ENCODE measurements at regions not wholly inside any gene's neighbourhood (a gene's known extent, or its start where the extent isn't known, plus 50 kb on each side); places are given as distances from the start of the nearest gene placed in this dataset.

- Mint-ChIP-seq H3K4me1 (no peaks in the 10 kb centered on the region), H3K27me3 (no peaks in the 10 kb centered on the region), H3K27ac (no peak overlapping the region), H3K9me3 (no peaks in the 10 kb centered on the region), H3K4me3 (no peak overlapping the region), H3K36me3 (no peaks in the 10 kb centered on the region)
- DNase-seq, result peak; percentile 57
Measured at GRCh38 chr5:42889311-42889933, 77.7 kb upstream of the SELENOP start.

- Mint-ChIP-seq H3K4me3 (no peak overlapping the region), H3K36me3 (no peaks in the 10 kb centered on the region), H3K27ac (no peak overlapping the region), H3K4me1 (no peaks in the 10 kb centered on the region), H3K9me3 (no peaks in the 10 kb centered on the region), H3K27me3 (no peaks in the 10 kb centered on the region)
- no peak for DNase-seq
Measured at GRCh38 chr5:42888771-42889170, 77.1 kb upstream of the SELENOP start.

GRCh38 chr5:42887575-42887974 is 75.9 kb upstream of the SELENOP start:
- no peaks in the 10 kb centered on the region for H3K27me3 Mint-ChIP-seq
- no peaks in the 10 kb centered on the region for H3K4me1 Mint-ChIP-seq
- H3K4me3 Mint-ChIP-seq, result no peak overlapping the region
- H3K27ac Mint-ChIP-seq, result no peak overlapping the region
- no peak for DNase-seq
- no peaks in the 10 kb centered on the region for H3K36me3 Mint-ChIP-seq
- H3K9me3 Mint-ChIP-seq, result no peaks in the 10 kb centered on the region

GRCh38 chr5:42887097-42887496 is 75.4 kb upstream of the SELENOP start:
- H3K9me3 Mint-ChIP-seq, result no peaks in the 10 kb centered on the region
- no peaks in the 10 kb centered on the region for H3K27me3 Mint-ChIP-seq
- H3K4me3 Mint-ChIP-seq, result no peak overlapping the region
- no peak overlapping the region for H3K27ac Mint-ChIP-seq
- H3K36me3 Mint-ChIP-seq, result no peaks in the 10 kb centered on the region
- no peak for DNase-seq
- no peaks in the 10 kb centered on the region for H3K4me1 Mint-ChIP-seq

GRCh38 chr5:42886635-42887034 is 74.9 kb upstream of the SELENOP start:
- H3K4me1 Mint-ChIP-seq, result no peaks in the 10 kb centered on the region
- no peak for DNase-seq
- H3K9me3 Mint-ChIP-seq, result no peaks in the 10 kb centered on the region
- H3K27me3 Mint-ChIP-seq, result no peaks in the 10 kb centered on the region
- no peak overlapping the region for H3K4me3 Mint-ChIP-seq
- H3K36me3 Mint-ChIP-seq, result no peaks in the 10 kb centered on the region
- H3K27ac Mint-ChIP-seq, result no peak overlapping the region

GRCh38 chr5:42884326-42884725 is 72.6 kb upstream of the SELENOP start:
- Mint-ChIP-seq H3K27ac (no peak overlapping the region), H3K27me3 (no peaks in the 10 kb centered on the region), H3K4me1 (no peaks in the 10 kb centered on the region), H3K36me3 (no peaks in the 10 kb centered on the region), H3K4me3 (no peak overlapping the region), H3K9me3 (no peaks in the 10 kb centered on the region)
- DNase-seq, result no peak

- Mint-ChIP-seq H3K27me3 (no peaks in the 10 kb centered on the region), H3K4me1 (no peaks in the 10 kb centered on the region), H3K9me3 (no peaks in the 10 kb centered on the region), H3K27ac (no peak overlapping the region), H3K4me3 (no peak overlapping the region), H3K36me3 (no peaks in the 10 kb centered on the region)
- no peak for DNase-seq
Measured at GRCh38 chr5:42881416-42882117, 69.9 kb upstream of the SELENOP start.

GRCh38 chr5:42880496-42881150 is 68.9 kb upstream of the SELENOP start:
- no peak for DNase-seq
- Mint-ChIP-seq H3K9me3 (no peaks in the 10 kb centered on the region), H3K4me1 (no peaks in the 10 kb centered on the region), H3K4me3 (no peak overlapping the region), H3K36me3 (no peaks in the 10 kb centered on the region), H3K27me3 (no peaks in the 10 kb centered on the region), H3K27ac (no peak overlapping the region)

GRCh38 chr5:42879291-42879690 is 67.6 kb upstream of the SELENOP start:
- H3K9me3 Mint-ChIP-seq, result no peaks in the 10 kb centered on the region
- H3K4me1 Mint-ChIP-seq, result no peaks in the 10 kb centered on the region
- no peak overlapping the region for H3K27ac Mint-ChIP-seq
- no peaks in the 10 kb centered on the region for H3K27me3 Mint-ChIP-seq
- no peak overlapping the region for H3K4me3 Mint-ChIP-seq
- no peak for DNase-seq
- H3K36me3 Mint-ChIP-seq, result no peaks in the 10 kb centered on the region

- Mint-ChIP-seq H3K4me3 (no peak overlapping the region), H3K9me3 (no peaks in the 10 kb centered on the region), H3K27ac (no peak overlapping the region), H3K27me3 (peaks cover 4% of the 10 kb centered on the region), H3K4me1 (no peaks in the 10 kb centered on the region), H3K36me3 (no peaks in the 10 kb centered on the region)
- no peak for DNase-seq
Measured at GRCh38 chr5:42878550-42878949, 66.9 kb upstream of the SELENOP start.

- no peaks in the 10 kb centered on the region for H3K9me3 Mint-ChIP-seq
- no peak for DNase-seq
- H3K27ac Mint-ChIP-seq, result no peak overlapping the region
- H3K27me3 Mint-ChIP-seq, result peaks cover 4% of the 10 kb centered on the region
- no peak overlapping the region for H3K4me3 Mint-ChIP-seq
- H3K36me3 Mint-ChIP-seq, result no peaks in the 10 kb centered on the region
- H3K4me1 Mint-ChIP-seq, result no peaks in the 10 kb centered on the region
Measured at GRCh38 chr5:42878041-42878440, 66.3 kb upstream of the SELENOP start.

- Mint-ChIP-seq H3K4me3 (no peak overlapping the region), H3K27me3 (peaks cover 4% of the 10 kb centered on the region), H3K27ac (no peak overlapping the region), H3K36me3 (no peaks in the 10 kb centered on the region), H3K9me3 (no peaks in the 10 kb centered on the region), H3K4me1 (no peaks in the 10 kb centered on the region)
- no peak for DNase-seq
Measured at GRCh38 chr5:42877431-42877830, 65.7 kb upstream of the SELENOP start.

- Mint-ChIP-seq H3K27me3 (peaks cover 7% of the 10 kb centered on the region), H3K27ac (no peak overlapping the region), H3K9me3 (no peaks in the 10 kb centered on the region), H3K4me3 (no peak overlapping the region), H3K36me3 (no peaks in the 10 kb centered on the region), H3K4me1 (no peaks in the 10 kb centered on the region)
- no peak for DNase-seq
Measured at GRCh38 chr5:42876375-42876844, 64.7 kb upstream of the SELENOP start.

GRCh38 chr5:42875785-42876374 is 64.2 kb upstream of the SELENOP start:
- Mint-ChIP-seq H3K36me3 (no peaks in the 10 kb centered on the region), H3K4me3 (no peak overlapping the region), H3K9me3 (no peaks in the 10 kb centered on the region), H3K27ac (no peak overlapping the region), H3K27me3 (peaks cover 7% of the 10 kb centered on the region), H3K4me1 (no peaks in the 10 kb centered on the region)
- DNase-seq, result no peak

GRCh38 chr5:42875211-42875610 is 63.5 kb upstream of the SELENOP start:
- no peak for DNase-seq
- Mint-ChIP-seq H3K9me3 (no peaks in the 10 kb centered on the region), H3K36me3 (no peaks in the 10 kb centered on the region), H3K4me3 (no peak overlapping the region), H3K27me3 (peaks cover 7% of the 10 kb centered on the region), H3K27ac (no peak overlapping the region), H3K4me1 (no peaks in the 10 kb centered on the region)

All from activated naive CD8-positive, alpha-beta T cell treated with anti-CD3 and anti-CD28 coated beads for 36 hours (primary cell).